ENCODE measurements at regions not wholly inside any gene's neighbourhood (a gene's known extent, or its start where the extent isn't known, plus 50 kb on each side); places are given as distances from the start of the nearest gene placed in this dataset.

DNA sequence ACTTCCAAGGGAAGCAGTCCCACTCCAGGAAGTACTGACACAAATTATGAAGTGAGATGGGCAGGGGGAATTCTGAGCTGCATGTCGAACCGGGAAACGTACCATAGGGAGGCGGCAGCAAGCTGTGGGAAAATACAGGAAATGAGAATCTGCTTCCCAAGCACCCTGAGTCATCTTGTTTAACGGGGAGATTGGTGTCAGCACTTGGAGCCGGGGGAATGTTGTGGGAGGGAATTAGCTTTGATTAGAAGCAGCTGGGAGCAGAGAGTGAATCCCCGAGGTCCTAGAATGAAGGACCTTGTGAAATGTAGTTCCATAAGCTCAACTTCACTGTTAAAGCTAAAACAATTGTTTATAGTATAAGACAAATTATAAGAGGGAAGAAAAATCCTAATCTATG is 141.4 kb upstream of the PRKCQ start:
- Histone ChIP-seq H4K20me1 (ENCODE audit: insufficient read depth) (no peaks in the 10 kb centered on the region), H3K9me2 (ENCODE audit: insufficient read depth) (no peaks in the 10 kb centered on the region), H3K9me3 (ENCODE audit: low read depth) (no peaks in the 10 kb centered on the region), H3K36me3 (ENCODE audit: low read depth) (no peaks in the 10 kb centered on the region), H3K4me2 (ENCODE audit: unreplicated experiment) (peak overlapping the region; percentile 84), H3K4me3 (peak overlapping the region; percentile 59), H2AFZ (peak overlapping the region; percentile 71), H3K27me3 (replicated peaks; ENCODE audit: insufficient read depth) (no peaks in the 10 kb centered on the region), H3K79me2 (ENCODE audit: insufficient read depth) (no peaks in the 10 kb centered on the region), H3K27ac (peak overlapping the region; percentile 93), H3F3A (ENCODE audit: insufficient read depth) (peaks cover 25% of the 10 kb centered on the region), H3K4me1 (ENCODE audit: insufficient read depth) (peaks cover 27% of the 10 kb centered on the region), H3K9ac (peak overlapping the region; percentile 76)
- WGBS, 2 experiments (ENCODE audit: low coverage in 1 of 2, low lambda C conversion rate in 2 of 2, missing lambda C conversion rate in 2 of 2) = 0 to 1% methylated on average over 7 of the region's 7 CpGs
- DNase-seq = peak; percentile 98
- in situ Hi-C loops (cut with MboI) = no loop called here
- TF ChIP-seq EZH2phosphoT487 (IDR thresholded peaks at IDR 0.05; ENCODE audit: insufficient read depth, low read depth) (no peak), EZH2 (IDR thresholded peaks at IDR 0.05; ENCODE audit: insufficient read depth, poor library complexity, severe bottlenecking) (no peak)

DNA sequence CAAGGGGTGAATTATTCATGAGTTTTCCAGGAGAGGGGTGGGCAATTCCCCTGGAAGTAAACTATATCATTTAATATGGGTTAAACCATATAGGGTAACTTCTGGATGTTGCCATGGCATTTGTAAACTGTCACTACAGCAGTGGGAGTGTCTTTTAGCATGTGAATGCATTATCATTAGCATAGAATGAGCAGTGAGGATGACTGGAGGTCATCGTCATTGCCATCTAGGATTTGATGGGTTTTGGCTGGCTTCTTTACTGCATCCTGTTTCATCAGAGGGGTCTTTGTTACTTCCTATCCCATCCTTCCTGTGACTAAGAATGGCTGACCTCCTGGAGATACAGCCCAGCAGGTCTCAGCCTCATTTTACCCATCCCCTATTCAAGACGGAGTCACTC is 139.5 kb upstream of the PRKCQ start:
- no peak for DNase-seq
- Histone ChIP-seq H3K36me3 (ENCODE audit: low read depth) (no peaks in the 10 kb centered on the region), H3K9me3 (ENCODE audit: low read depth) (no peaks in the 10 kb centered on the region), H3K79me2 (ENCODE audit: insufficient read depth) (no peaks in the 10 kb centered on the region), H3K27me3 (replicated peaks; ENCODE audit: insufficient read depth) (no peaks in the 10 kb centered on the region), H3K4me1 (ENCODE audit: insufficient read depth) (peaks cover 27% of the 10 kb centered on the region), H4K20me1 (ENCODE audit: insufficient read depth) (no peaks in the 10 kb centered on the region), H3F3A (ENCODE audit: insufficient read depth) (peaks cover 28% of the 10 kb centered on the region), H3K4me2 (ENCODE audit: unreplicated experiment) (no peak overlapping the region), H2AFZ (no peak overlapping the region), H3K9ac (no peak overlapping the region), H3K27ac (no peak overlapping the region), H3K9me2 (ENCODE audit: insufficient read depth) (no peaks in the 10 kb centered on the region), H3K4me3 (no peak overlapping the region)
- 91 to 94% methylated on average over 2 of the region's 2 CpGs for WGBS, 2 experiments (ENCODE audit: low coverage in 1 of 2, low lambda C conversion rate in 2 of 2, missing lambda C conversion rate in 2 of 2)
- TF ChIP-seq EZH2phosphoT487 (IDR thresholded peaks at IDR 0.05; ENCODE audit: insufficient read depth, low read depth) (no peak), EZH2 (IDR thresholded peaks at IDR 0.05; ENCODE audit: insufficient read depth, poor library complexity, severe bottlenecking) (no peak)
- in situ Hi-C loops (cut with MboI) = no loop called here

DNA sequence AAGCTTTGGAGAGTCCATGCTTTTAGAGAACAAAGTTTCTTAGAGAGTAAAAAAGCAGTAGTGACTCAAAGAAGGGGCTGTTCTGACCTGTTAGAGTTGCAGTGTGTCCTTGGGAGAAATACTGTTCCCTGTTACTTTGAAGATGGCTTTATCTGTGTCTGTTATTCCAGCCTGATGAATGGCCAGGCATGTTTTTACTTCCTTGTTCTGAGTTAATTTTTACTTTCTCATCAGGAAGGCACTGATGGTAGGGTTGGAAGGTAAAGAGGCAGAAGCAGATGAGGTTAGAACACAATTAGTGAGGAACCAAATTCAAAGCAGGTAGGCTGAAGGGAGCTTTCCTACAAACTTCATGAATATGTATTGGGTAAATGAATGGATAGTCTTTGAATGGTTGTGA is 138.5 kb upstream of the PRKCQ start:
- Histone ChIP-seq H3K9me3 (ENCODE audit: low read depth) (no peaks in the 10 kb centered on the region), H3K4me1 (ENCODE audit: insufficient read depth) (peaks cover 27% of the 10 kb centered on the region), H3K27me3 (replicated peaks; ENCODE audit: insufficient read depth) (no peaks in the 10 kb centered on the region), H3K4me2 (ENCODE audit: unreplicated experiment) (no peak overlapping the region), H3K9me2 (ENCODE audit: insufficient read depth) (no peaks in the 10 kb centered on the region), H3F3A (ENCODE audit: insufficient read depth) (peaks cover 28% of the 10 kb centered on the region), H3K36me3 (ENCODE audit: low read depth) (no peaks in the 10 kb centered on the region), H2AFZ (no peak overlapping the region), H3K9ac (no peak overlapping the region), H4K20me1 (ENCODE audit: insufficient read depth) (no peaks in the 10 kb centered on the region), H3K27ac (no peak overlapping the region), H3K79me2 (ENCODE audit: insufficient read depth) (no peaks in the 10 kb centered on the region), H3K4me3 (no peak overlapping the region)
- no peak for TF ChIP-seq EZH2phosphoT487 (IDR thresholded peaks at IDR 0.05; ENCODE audit: insufficient read depth, low read depth)
- no peak for TF ChIP-seq EZH2 (IDR thresholded peaks at IDR 0.05; ENCODE audit: insufficient read depth, poor library complexity, severe bottlenecking)
- in situ Hi-C loops (cut with MboI) = no loop called here
- no peak for DNase-seq

DNA sequence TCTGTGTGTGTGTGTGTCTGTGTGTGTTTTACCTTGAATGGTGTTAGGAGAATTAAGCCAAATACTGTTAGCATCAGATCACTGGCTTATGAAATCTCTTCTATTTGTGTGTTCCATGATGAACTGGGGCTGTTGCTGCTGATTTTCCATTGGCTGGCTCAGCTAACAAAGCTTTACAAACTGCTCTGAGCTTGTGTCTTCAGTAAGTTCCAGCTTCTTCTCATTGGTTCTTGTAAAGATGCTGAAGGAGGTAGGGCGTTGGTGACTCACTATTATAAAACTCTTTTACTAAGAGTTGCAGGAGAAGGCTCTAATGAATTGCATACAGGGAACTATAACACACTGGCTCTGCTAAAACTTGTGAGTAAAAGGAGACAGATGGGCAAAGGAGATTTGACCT is 136.4 kb upstream of the PRKCQ start:
- Histone ChIP-seq H4K20me1 (ENCODE audit: insufficient read depth) (no peaks in the 10 kb centered on the region), H3K9me2 (ENCODE audit: insufficient read depth) (no peaks in the 10 kb centered on the region), H3K79me2 (ENCODE audit: insufficient read depth) (no peaks in the 10 kb centered on the region), H3F3A (ENCODE audit: insufficient read depth) (peaks cover 13% of the 10 kb centered on the region; the same call in 1 of the 2 replicates), H3K9ac (no peak overlapping the region), H3K4me2 (ENCODE audit: unreplicated experiment) (no peak overlapping the region), H3K9me3 (ENCODE audit: low read depth) (no peaks in the 10 kb centered on the region), H3K4me1 (ENCODE audit: insufficient read depth) (peaks cover 10% of the 10 kb centered on the region), H3K4me3 (no peak overlapping the region), H3K36me3 (ENCODE audit: low read depth) (no peaks in the 10 kb centered on the region), H3K27me3 (replicated peaks; ENCODE audit: insufficient read depth) (peaks cover under 1% of the 10 kb centered on the region; the same call in 1 of the 2 replicates), H2AFZ (no peak overlapping the region), H3K27ac (no peak overlapping the region)
- 21 to 24% methylated on average over 1 of the region's 1 CpG for WGBS, 2 experiments (ENCODE audit: low coverage in 1 of 2, low lambda C conversion rate in 2 of 2, missing lambda C conversion rate in 2 of 2)
- in situ Hi-C loops (cut with MboI) = no loop called here
- TF ChIP-seq EZH2phosphoT487 (IDR thresholded peaks at IDR 0.05; ENCODE audit: insufficient read depth, low read depth) = no peak
- TF ChIP-seq EZH2 (IDR thresholded peaks at IDR 0.05; ENCODE audit: insufficient read depth, poor library complexity, severe bottlenecking) = no peak
- DNase-seq = peak; percentile 78

DNA sequence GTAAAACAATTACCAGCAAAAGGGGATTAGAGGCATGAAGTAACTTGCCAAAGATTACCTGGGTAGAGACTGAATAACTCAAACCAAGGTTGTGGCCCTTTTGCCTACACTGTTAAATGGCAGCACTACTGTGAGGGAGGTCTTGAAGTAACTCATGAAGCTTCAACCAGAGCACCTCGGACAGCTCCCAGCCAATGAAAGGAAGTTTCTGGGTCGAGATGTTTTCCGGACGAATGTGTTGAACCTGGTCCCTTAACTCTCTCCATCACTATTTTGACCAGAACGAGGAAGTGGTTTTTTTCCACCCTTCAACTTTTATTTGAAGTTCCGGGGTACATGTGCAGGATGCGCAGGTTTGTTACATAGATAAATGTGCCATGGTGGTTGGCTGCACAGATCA is 133.6 kb upstream of the PRKCQ start:
- Histone ChIP-seq H3K27me3 (replicated peaks; ENCODE audit: insufficient read depth) (peaks cover 6% of the 10 kb centered on the region), H3K79me2 (ENCODE audit: insufficient read depth) (no peaks in the 10 kb centered on the region), H3K4me1 (ENCODE audit: insufficient read depth) (peaks cover 6% of the 10 kb centered on the region; the same call in 1 of the 2 replicates), H3K4me3 (no peak overlapping the region), H3K9me3 (ENCODE audit: low read depth) (no peaks in the 10 kb centered on the region), H3K9me2 (ENCODE audit: insufficient read depth) (no peaks in the 10 kb centered on the region), H2AFZ (no peak overlapping the region), H3K27ac (no peak overlapping the region), H3K36me3 (ENCODE audit: low read depth) (no peaks in the 10 kb centered on the region), H4K20me1 (ENCODE audit: insufficient read depth) (no peaks in the 10 kb centered on the region), H3F3A (ENCODE audit: insufficient read depth) (peaks cover 13% of the 10 kb centered on the region; the same call in 1 of the 2 replicates), H3K9ac (no peak overlapping the region), H3K4me2 (ENCODE audit: unreplicated experiment) (no peak overlapping the region)
- peak; percentile 25 for DNase-seq
- in situ Hi-C loops (cut with MboI) = no loop called here
- 38 to 40% methylated on average over 7 of the region's 7 CpGs for WGBS, 2 experiments (ENCODE audit: low coverage in 1 of 2, low lambda C conversion rate in 2 of 2, missing lambda C conversion rate in 2 of 2)
- TF ChIP-seq EZH2 (IDR thresholded peaks at IDR 0.05; ENCODE audit: insufficient read depth, poor library complexity, severe bottlenecking) = no peak
